HepG2 (cell line): ENCODE measurements at regions not wholly inside any gene's neighbourhood (a gene's known extent, or its start where the extent isn't known, plus 50 kb on each side); places are given as distances from the start of the nearest gene placed in this dataset.

ENCODE experiments used
- ATAC-seq: fragments of 200-7000 bp; cut with Tn5 transposase; 3 replicates; pipeline ENCODE4 v1.9.1; 2020; ENCODE audit warnings: mild to moderate bottlenecking, moderate library complexity
- BruUV-seq: library from RNA; stranded (reverse); fragments of 400-500 nt; replicated peaks from 2 replicates; lab custom pipeline; 2021; lab: Mats Ljungman, UMichigan
- CTCF ChIA-PET: fragments of 300-600 bp; formaldehyde crosslinking; extraction: SDS; loops from one replicate; lab custom pipeline; 2021; ENCODE audit warnings: low total read pairs, inconsistent platforms, low intra/inter-chr PET ratio; lab: Yijun Ruan, JAX
- POLR2A ChIA-PET: fragments of 350-600 bp; sonication (Branson Sonifier 250); formaldehyde crosslinking; loops from one replicate; lab custom pipeline; 2020; ENCODE audit warnings: antibody characterized with exemption, inconsistent platforms; lab: Yijun Ruan, JAX
- DNase-seq: peaks from one replicate; pipeline ENCODE4 v3.0.0-alpha.2; 2015; ENCODE audit warnings: low spot score
- FAIRE-seq: peaks from 3 replicates; lab custom pipeline; 2011; peaks lifted over from hg19 to GRCh38; lab: Jason Lieb, UNC
- H2AFZ ChIP-seq: one replicate; pipeline ENCODE4 v1.6.1; 2011; ENCODE audit warnings: low read length, inconsistent platforms
- H3K27ac ChIP-seq: fragments of 300-600 bp; 3 replicates; pipeline ENCODE4 v1.8.0; 2011; ENCODE audit warnings: mixed run types, mild to moderate bottlenecking, mixed read lengths, low read length, inconsistent platforms; ENCODE audit not compliant: insufficient read depth; ENCODE audit errors: extremely low read length
- H3K27me3 ChIP-seq, 2 experiments: fragments of 200-600 bp in 1 of 2; 2 replicates in 1 of 2; 3 replicates in 1 of 2; pipeline versions ENCODE4 v1.6.0 to v1.8.0; 2011; ENCODE audit warnings: low read length in 2 of 2, mild to moderate bottlenecking in 2 of 2, moderate library complexity in 2 of 2, inconsistent platforms in 1 of 2; ENCODE audit not compliant: insufficient read depth in 2 of 2, control insufficient read depth in 1 of 2
- H3K36me3 ChIP-seq, 2 experiments: fragments of 200-600 bp in 1 of 2; replicated peaks in 1 of 2; 2 replicates in 1 of 2; 3 replicates in 1 of 2; pipeline versions ENCODE4 v1.5.1 to v1.8.0; 2011; ENCODE audit warnings: low read length in 2 of 2, inconsistent platforms in 1 of 2; ENCODE audit not compliant: insufficient read depth in 2 of 2, control insufficient read depth in 1 of 2
- H3K4me1 ChIP-seq: 2 replicates; pipeline ENCODE4 v1.5.1; 2012; ENCODE audit warnings: low read length, inconsistent platforms; ENCODE audit not compliant: insufficient read depth
- H3K4me2 ChIP-seq: 2 replicates; pipeline ENCODE4 v1.6.0; 2011; ENCODE audit warnings: low read depth, low read length, inconsistent platforms
- H3K4me3 ChIP-seq, 3 experiments: fragments of 200-600 bp in 1 of 3; sonication (generic), shearing (Covaris generic) in 1 of 3; replicated peaks in 1 of 3; 2 replicates each; pipeline ENCODE4 v1.5.1; 2011 to 2016; ENCODE audit warnings: low read length in 3 of 3, inconsistent platforms in 2 of 3, low read depth in 2 of 3, mild to moderate bottlenecking in 2 of 3, control low read depth in 1 of 3, mixed read lengths in 1 of 3; ENCODE audit not compliant: insufficient read depth in 1 of 3
- H3K79me2 ChIP-seq: one replicate; pipeline ENCODE4 v1.6.1; 2011; ENCODE audit warnings: low read length, inconsistent platforms; ENCODE audit not compliant: insufficient read depth
- H3K9ac ChIP-seq: 2 replicates; pipeline ENCODE4 v1.6.0; 2011; ENCODE audit warnings: mild to moderate bottlenecking, low read depth, low read length, inconsistent platforms; ENCODE audit not compliant: insufficient read depth
- H3K9me3 ChIP-seq: 2 replicates; pipeline ENCODE4 v1.5.1; 2012; ENCODE audit warnings: mild to moderate bottlenecking, low read length
- H4K20me1 ChIP-seq: 2 replicates; pipeline ENCODE4 v1.6.0; 2011; ENCODE audit warnings: inconsistent platforms, mild to moderate bottlenecking, low read length, moderate library complexity; ENCODE audit not compliant: insufficient read depth
- DMAP1 ChIP-seq: IDR thresholded peaks from 2 replicates; pipeline ENCODE4 v1.6.1; 2016
- FOXO1 ChIP-seq: sonication (generic); formaldehyde crosslinking; IDR thresholded peaks from 2 replicates; pipeline ENCODE4 v1.4.0; 2020; ENCODE audit warnings: missing genetic modification reagents
- GABPB1 ChIP-seq: IDR thresholded peaks from 2 replicates; pipeline ENCODE4 v1.6.1; 2016; ENCODE audit warnings: mild to moderate bottlenecking, missing genetic modification reagents, moderate library complexity, missing compliant biosample characterization
- HOXA9 ChIP-seq: sonication (generic); formaldehyde crosslinking; IDR thresholded peaks from 2 replicates; pipeline ENCODE4 v1.8.1; 2022; ENCODE audit warnings: missing genetic modification reagents, mild to moderate bottlenecking, moderate library complexity, borderline replicate concordance
- MTF2 ChIP-seq: sonication (generic); formaldehyde crosslinking; IDR thresholded peaks from 2 replicates; pipeline ENCODE4 v1.5.0; 2020; ENCODE audit warnings: missing genetic modification reagents, borderline replicate concordance
- NAIF1 ChIP-seq: sonication (generic); formaldehyde crosslinking; IDR thresholded peaks from 2 replicates; pipeline ENCODE4 v1.5.0; 2020; ENCODE audit warnings: mild to moderate bottlenecking, missing genetic modification reagents, borderline replicate concordance
- TMF1 ChIP-seq: sonication (generic); formaldehyde crosslinking; IDR thresholded peaks from 2 replicates; pipeline ENCODE4 v1.8.1; 2022; ENCODE audit warnings: low read depth, missing genetic modification reagents
- ZNF225 ChIP-seq: sonication (generic); formaldehyde crosslinking; IDR thresholded peaks from 2 replicates; pipeline ENCODE4 v1.4.0; 2020; ENCODE audit warnings: mild to moderate bottlenecking, missing genetic modification reagents
- ZNF263 ChIP-seq: sonication (generic); formaldehyde crosslinking; IDR thresholded peaks from 2 replicates; pipeline ENCODE4 v1.4.0; 2020; ENCODE audit warnings: missing genetic modification reagents
- ZNF33A ChIP-seq: sonication (generic); formaldehyde crosslinking; IDR thresholded peaks from 2 replicates; pipeline ENCODE4 v1.5.1; 2020; ENCODE audit warnings: missing genetic modification reagents, mild to moderate bottlenecking, moderate library complexity, borderline replicate concordance
- ZNF468 ChIP-seq: sonication (generic); formaldehyde crosslinking; IDR thresholded peaks from 2 replicates; pipeline ENCODE4 v1.8.0; 2022; ENCODE audit warnings: mild to moderate bottlenecking, moderate library complexity, missing genetic modification reagents
- ZNF557 ChIP-seq: sonication (generic); formaldehyde crosslinking; IDR thresholded peaks from 2 replicates; pipeline ENCODE4 v1.4.0; 2020; ENCODE audit warnings: missing genetic modification reagents
- ZNF589 ChIP-seq: sonication (generic); formaldehyde crosslinking; conservative IDR thresholded peaks from 2 replicates; pipeline ENCODE4 v1.8.0; 2022; ENCODE audit warnings: mild to moderate bottlenecking, moderate library complexity, missing genetic modification reagents
- ZNF615 ChIP-seq: sonication (generic); formaldehyde crosslinking; IDR thresholded peaks from 2 replicates; pipeline ENCODE4 v1.5.0; 2020; ENCODE audit warnings: mild to moderate bottlenecking, missing genetic modification reagents, borderline replicate concordance
- ZNF709 ChIP-seq: sonication (generic); formaldehyde crosslinking; IDR thresholded peaks from 2 replicates; pipeline ENCODE4 v1.5.0; 2020; ENCODE audit warnings: mild to moderate bottlenecking, missing genetic modification reagents
- ZNF780A ChIP-seq: sonication (generic); formaldehyde crosslinking; IDR thresholded peaks from 2 replicates; pipeline ENCODE4 v1.8.0; 2022; ENCODE audit warnings: mild to moderate bottlenecking, missing genetic modification reagents, moderate library complexity
- in situ Hi-C: cut with HindIII; loops from 2 replicates; pipeline ENCODE4 v1.10.0; 2017; ENCODE audit warnings: low pct_unique_long_range_greater_than_20kb; ENCODE audit not compliant: extremely low pct_ligation_motif_present
- intact Hi-C: fragments of 100-400 bp; cut with micrococcal nuclease; formaldehyde crosslinking; loops from one replicate; pipeline ENCODE4 v1.10.0; 2022; ENCODE audit not compliant: unreplicated experiment
- TF ChIP-seq, protein P1 (sequence below): sonication (generic); formaldehyde crosslinking; IDR thresholded peaks from 2 replicates; pipeline ENCODE4 v1.8.1; 2022; ENCODE audit warnings: mild to moderate bottlenecking, missing genetic modification reagents
- TF ChIP-seq, protein P2 (sequence below): IDR thresholded peaks from 2 replicates; pipeline ENCODE4 v1.6.1; 2016; ENCODE audit warnings: low read depth, control low read depth

DNA sequence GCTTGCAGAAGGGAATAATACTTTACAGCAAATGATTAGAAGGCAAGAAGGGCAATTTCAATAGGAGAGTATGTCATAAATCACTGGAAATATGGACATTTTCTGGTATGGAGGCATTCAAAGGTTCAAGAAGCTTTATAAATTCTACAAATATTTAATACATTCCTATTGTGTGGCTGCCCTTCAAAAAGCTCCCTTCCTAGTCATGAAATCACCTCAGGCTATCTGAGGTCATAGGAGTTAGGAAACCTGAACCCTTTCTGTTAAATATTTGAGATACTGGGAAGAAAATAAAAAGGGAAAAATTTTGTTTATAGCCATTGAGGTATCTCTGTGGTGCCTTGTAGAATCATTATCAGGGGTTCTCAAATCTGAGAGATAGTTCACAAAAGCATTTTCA, 316.8 kb upstream of the EMCN start:
- no peak for FAIRE-seq
- POLR2A ChIA-PET, result no interaction called here
- no TSS peak for BruUV-seq

More for the DNA sequence above, 316.8 kb upstream of the EMCN start:
- Histone ChIP-seq H3K4me3 (no peak overlapping the region), H3K27me3 (no peaks in the 10 kb centered on the region), H3K9ac (no peak overlapping the region), H3K4me2 (no peak overlapping the region), H3K36me3 (no peaks in the 10 kb centered on the region), H2AFZ (no peak overlapping the region), H4K20me1 (no peaks in the 10 kb centered on the region), H3K79me2 (no peaks in the 10 kb centered on the region), H3K27ac (no peak overlapping the region), H3K4me1 (no peaks in the 10 kb centered on the region), H3K9me3 (no peaks in the 10 kb centered on the region)
- in situ Hi-C loops (no loop called here), intact Hi-C loops (no loop called here)
- TF ChIP-seq TMF1 (CRISPR knock-in tag) (no peak), HOXA9 (CRISPR knock-in tag) (no peak), NAIF1 (CRISPR knock-in tag) (no peak), ZNF468 (CRISPR knock-in tag) (no peak), GABPB1 (CRISPR knock-in tag) (no peak), ZNF225 (no peak), ZNF557 (CRISPR knock-in tag) (no peak), ZNF709 (CRISPR knock-in tag) (no peak), ZNF780A (CRISPR knock-in tag) (no peak), ZNF33A (CRISPR knock-in tag) (no peak), MTF2 (no peak), ZNF263 (CRISPR knock-in tag) (no peak), FOXO1 (CRISPR knock-in tag) (no peak), DMAP1 (CRISPR knock-in tag) (no peak), ZNF589 (CRISPR knock-in tag) (no peak), ZNF615 (CRISPR knock-in tag) (no peak)
- TF ChIP-seq, protein P1, sequence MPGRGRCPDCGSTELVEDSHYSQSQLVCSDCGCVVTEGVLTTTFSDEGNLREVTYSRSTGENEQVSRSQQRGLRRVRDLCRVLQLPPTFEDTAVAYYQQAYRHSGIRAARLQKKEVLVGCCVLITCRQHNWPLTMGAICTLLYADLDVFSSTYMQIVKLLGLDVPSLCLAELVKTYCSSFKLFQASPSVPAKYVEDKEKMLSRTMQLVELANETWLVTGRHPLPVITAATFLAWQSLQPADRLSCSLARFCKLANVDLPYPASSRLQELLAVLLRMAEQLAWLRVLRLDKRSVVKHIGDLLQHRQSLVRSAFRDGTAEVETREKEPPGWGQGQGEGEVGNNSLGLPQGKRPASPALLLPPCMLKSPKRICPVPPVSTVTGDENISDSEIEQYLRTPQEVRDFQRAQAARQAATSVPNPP (CRISPR knock-in tag), result no peak
- TF ChIP-seq, protein P2, sequence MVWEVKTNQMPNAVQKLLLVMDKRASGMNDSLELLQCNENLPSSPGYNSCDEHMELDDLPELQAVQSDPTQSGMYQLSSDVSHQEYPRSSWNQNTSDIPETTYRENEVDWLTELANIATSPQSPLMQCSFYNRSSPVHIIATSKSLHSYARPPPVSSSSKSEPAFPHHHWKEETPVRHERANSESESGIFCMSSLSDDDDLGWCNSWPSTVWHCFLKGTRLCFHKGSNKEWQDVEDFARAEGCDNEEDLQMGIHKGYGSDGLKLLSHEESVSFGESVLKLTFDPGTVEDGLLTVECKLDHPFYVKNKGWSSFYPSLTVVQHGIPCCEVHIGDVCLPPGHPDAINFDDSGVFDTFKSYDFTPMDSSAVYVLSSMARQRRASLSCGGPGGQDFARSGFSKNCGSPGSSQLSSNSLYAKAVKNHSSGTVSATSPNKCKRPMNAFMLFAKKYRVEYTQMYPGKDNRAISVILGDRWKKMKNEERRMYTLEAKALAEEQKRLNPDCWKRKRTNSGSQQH (CRISPR knock-in tag), result no peak
- ATAC-seq (no peak), DNase-seq (no peak)
- CTCF ChIA-PET, result no interaction called here
